ENCODE measurements at regions not wholly inside any gene's neighbourhood (a gene's known extent, or its start where the extent isn't known, plus 50 kb on each side); places are given as distances from the start of the nearest gene placed in this dataset.

GRCh38 chr11:57072640-57073039, 83.9 kb downstream of the OR5AK2 start:
- TF ChIP-seq POLR2A (IDR thresholded peaks at IDR 0.05), result no peak
- TF ChIP-seq POLR2AphosphoS5 (IDR thresholded peaks at IDR 0.05; ENCODE audit: insufficient read depth in 1 of 2, low read depth in 1 of 2), result peak in 1 of 2 donors; percentile 91
- TF ChIP-seq CTCF (IDR thresholded peaks at IDR 0.05), result no peak
